Transverse colon (tissue), 4 donors: ENCODE measurements at regions not wholly inside any gene's neighbourhood (a gene's known extent, or its start where the extent isn't known, plus 50 kb on each side); places are given as distances from the start of the nearest gene placed in this dataset.

Source experiments
- DNase-seq: peaks from one replicate; pipeline ENCODE4 v3.0.0-alpha.2; 2019
- H3K27ac ChIP-seq, 4 donors: fragments of 200-600 bp; sonication (generic); 2 replicates each; pipeline ENCODE4 v1.5.1; 2016 to 2018; ENCODE audit warnings: inconsistent platforms in 4 of 4
- H3K27me3 ChIP-seq: fragments of 200-600 bp; sonication (generic); 2 replicates; pipeline ENCODE4 v1.5.1; 2017; ENCODE audit warnings: inconsistent platforms
- H3K36me3 ChIP-seq, 4 donors: fragments of 200-600 bp; sonication (generic); 2 replicates each; pipeline ENCODE4 v1.5.1; 2017 to 2019; ENCODE audit warnings: inconsistent platforms in 4 of 4
- H3K4me1 ChIP-seq, 4 donors: fragments of 200-600 bp; sonication (generic); 2 replicates each; pipeline ENCODE4 v1.5.1; 2017 to 2020; ENCODE audit warnings: inconsistent platforms in 4 of 4
- H3K4me3 ChIP-seq, 4 donors: fragments of 200-600 bp; sonication (generic); 1 replicate in 1 of 4; 2 replicates in 3 of 4; pipeline versions ENCODE4 v1.5.1 to v1.6.1; 2017 to 2019; ENCODE audit warnings: inconsistent platforms in 4 of 4
- H3K9me3 ChIP-seq, 2 donors: fragments of 200-600 bp; sonication (generic); 2 replicates each; pipeline ENCODE4 v1.5.1; 2017 to 2019; ENCODE audit warnings: inconsistent platforms in 2 of 2
- CTCF ChIP-seq, 5 experiments: fragments of 200-600 bp in 3 of 5; fragments of 450-650 bp in 2 of 5; sonication (generic) in 3 of 5; IDR thresholded peaks; 1 replicate in 2 of 5; 2 replicates in 3 of 5; pipeline ENCODE4 v1.5.1; 2016 to 2017; ENCODE audit warnings: antibody characterized with exemption in 5 of 5, inconsistent platforms in 3 of 5, mild to moderate bottlenecking in 2 of 5, moderate library complexity in 1 of 5
- EP300 ChIP-seq: sonication (generic); formaldehyde crosslinking; IDR thresholded peaks from one replicate; pipeline ENCODE4 v1.6.1; 2017; ENCODE audit warnings: antibody characterized with exemption, low read depth
- POLR2A ChIP-seq: fragments of 450-650 bp; IDR thresholded peaks from one replicate; pipeline ENCODE4 v1.6.1; 2016; ENCODE audit warnings: antibody characterized with exemption, mild to moderate bottlenecking, moderate library complexity
- POLR2AphosphoS5 ChIP-seq, 3 donors: sonication (generic); formaldehyde crosslinking; IDR thresholded peaks; one replicate each; pipeline ENCODE4 v1.6.1; 2016; ENCODE audit warnings: antibody characterized with exemption in 3 of 3
- whole genome bisulfite sequencing, 2 donors: methylation state at CpG; one replicate each; pipeline ENCODE4 v1.1.5; 2018; ENCODE audit warnings: low coverage in 1 of 2; 5-methylcytosine and 5-hydroxymethylcytosine counted together
- in situ Hi-C, 4 donors: fragments of 200-750 bp; cut with MboI; loops; one replicate each; pipeline versions ENCODE4 v1.15.0 to v1.15.1; 2017; ENCODE audit warnings: low sequenced_read_pairs in 3 of 4, low pct_ligation_motif_present in 1 of 4, low pct_unique_long_range_greater_than_20kb in 1 of 4
- intact Hi-C: fragments of 100-400 bp; cut with DNase I; formaldehyde crosslinking; loops from one replicate; pipeline ENCODE4 v1.15.1; 2023; ENCODE audit warnings: low total_unique reads

GRCh38 chr20:55014766-55015165, 539.4 kb downstream of the DOK5 start:
- no peaks in the 10 kb centered on the region for H3K36me3 ChIP-seq
- no peaks in the 10 kb centered on the region for H3K4me1 ChIP-seq
- intact Hi-C loops (no loop called here), in situ Hi-C loops (no loop called here)
- no peak for DNase-seq
- no peak overlapping the region for H3K27ac ChIP-seq
- TF ChIP-seq POLR2A (no peak), POLR2AphosphoS5 (IDR thresholded peaks at IDR 0.05) (no peak), EP300 (no peak), CTCF (IDR thresholded peaks at IDR 0.05) (no peak)
- 69 to 73% methylated on average over 2 to 4 of the region's 4 CpGs for WGBS, 2 donors
- H3K27me3 ChIP-seq = no peaks in the 10 kb centered on the region
- no peak overlapping the region for H3K4me3 ChIP-seq
- H3K9me3 ChIP-seq = no peaks in the 10 kb centered on the region

- Histone ChIP-seq H3K36me3 (no peaks in the 10 kb centered on the region), H3K27ac (no peak overlapping the region), H3K4me1 (no peaks in the 10 kb centered on the region), H3K4me3 (no peak overlapping the region), H3K9me3 (no peaks in the 10 kb centered on the region), H3K27me3 (no peaks in the 10 kb centered on the region)
- TF ChIP-seq POLR2A (no peak), CTCF (IDR thresholded peaks at IDR 0.05) (no peak), EP300 (no peak), POLR2AphosphoS5 (IDR thresholded peaks at IDR 0.05) (no peak)
- DNase-seq = no peak
- intact Hi-C loops (no loop called here), in situ Hi-C loops (no loop called here)
- 98 to 100% methylated on average over 1 of the region's 1 CpG for WGBS, 2 donors
These were observed 535.4 kb downstream of the DOK5 start for GRCh38 chr20:55010761-55011160.

DNA sequence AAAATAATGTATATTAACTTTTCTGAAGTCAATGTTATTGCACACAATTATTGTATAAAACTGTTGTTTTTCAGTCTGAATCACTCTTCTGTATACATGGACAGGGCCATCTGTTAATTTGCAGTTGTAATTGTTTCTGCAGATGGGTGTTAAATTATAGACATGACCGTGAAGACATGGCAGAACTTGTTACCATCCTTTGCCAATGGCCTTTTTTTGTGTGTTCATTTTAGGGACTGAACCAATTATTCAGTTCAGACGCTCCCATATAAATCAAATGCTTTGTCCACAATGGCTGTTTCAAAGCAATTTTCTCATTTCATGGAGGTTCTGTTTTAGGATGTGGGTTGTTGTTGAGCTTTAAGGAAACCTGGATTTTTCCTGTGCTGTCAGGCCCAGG, 533.7 kb downstream of the DOK5 start:
- Histone ChIP-seq H3K27me3 (no peaks in the 10 kb centered on the region), H3K36me3 (no peaks in the 10 kb centered on the region), H3K9me3 (no peaks in the 10 kb centered on the region), H3K27ac (no peak overlapping the region), H3K4me3 (no peak overlapping the region), H3K4me1 (no peaks in the 10 kb centered on the region)
- 76 to 77% methylated on average over 2 of the region's 2 CpGs for WGBS, 2 donors
- intact Hi-C loops (no loop called here), in situ Hi-C loops (no loop called here)
- DNase-seq = no peak
- TF ChIP-seq POLR2A (no peak), EP300 (no peak), CTCF (IDR thresholded peaks at IDR 0.05) (no peak), POLR2AphosphoS5 (IDR thresholded peaks at IDR 0.05) (no peak)

GRCh38 chr20:55004044-55004443, 528.7 kb downstream of the DOK5 start:
- no peak for DNase-seq
- WGBS, 2 donors = 42 to 62% methylated on average over 3 of the region's 3 CpGs
- H3K4me1 ChIP-seq = no peaks in the 10 kb centered on the region
- no peak overlapping the region for H3K27ac ChIP-seq
- TF ChIP-seq CTCF (IDR thresholded peaks at IDR 0.05) (no peak), EP300 (no peak), POLR2AphosphoS5 (IDR thresholded peaks at IDR 0.05) (no peak), POLR2A (no peak)
- intact Hi-C loops (no loop called here), in situ Hi-C loops (no loop called here)
- no peak overlapping the region for H3K4me3 ChIP-seq
- H3K9me3 ChIP-seq = no peaks in the 10 kb centered on the region
- no peaks in the 10 kb centered on the region for H3K27me3 ChIP-seq
- H3K36me3 ChIP-seq = no peaks in the 10 kb centered on the region
